IMR-90 (cell line): ENCODE measurements at regions not wholly inside any gene's neighbourhood (a gene's known extent, or its start where the extent isn't known, plus 50 kb on each side); places are given as distances from the start of the nearest gene placed in this dataset.

ENCODE experiments used
- ATAC-seq: fragments of 200-7000 bp; cut with Tn5 transposase; 2 replicates; pipeline ENCODE4 v1.9.1; 2020; ENCODE audit warnings: low read depth, mild to moderate bottlenecking, moderate library complexity
- BruUV-seq: library from RNA; stranded (reverse); fragments of 400-500 nt; replicated peaks from 2 replicates; lab custom pipeline; 2021; lab: Mats Ljungman, UMichigan
- CTCF ChIA-PET: fragments of 300-600 bp; formaldehyde crosslinking; extraction: SDS; loops from one replicate; lab custom pipeline; 2021; ENCODE audit warnings: antibody characterized with exemption; lab: Yijun Ruan, JAX
- POLR2A ChIA-PET: fragments of 300-600 bp; sonication (Branson Sonifier 250); formaldehyde crosslinking; loops from one replicate; lab custom pipeline; 2022; ENCODE audit warnings: antibody characterized with exemption; ENCODE audit not compliant: unreplicated experiment; lab: Charles Lee
- DNase-seq: peaks from one replicate; pipeline ENCODE4 v3.0.0; 2013
- H2AFZ ChIP-seq: replicated peaks from 2 replicates; pipeline ENCODE3; 2013; ENCODE audit warnings: low read length, mild to moderate bottlenecking; ENCODE audit not compliant: poor library complexity
- H2AK5ac ChIP-seq: 2 replicates; pipeline ENCODE4 v1.6.1; 2013; ENCODE audit warnings: low read depth, low read length, inconsistent platforms
- H2AK9ac ChIP-seq: replicated peaks from 2 replicates; pipeline ENCODE3; 2013; ENCODE audit warnings: mild to moderate bottlenecking, low read depth, low read length, moderate library complexity; ENCODE audit not compliant: poor library complexity
- H2BK120ac ChIP-seq: 2 replicates; pipeline ENCODE4 v1.6.1; 2013; ENCODE audit warnings: low read depth, low read length, inconsistent platforms
- H2BK15ac ChIP-seq: 3 replicates; pipeline ENCODE4 v1.6.1; 2013; ENCODE audit warnings: low read depth, low read length, inconsistent platforms
- H2BK20ac ChIP-seq: 2 replicates; pipeline ENCODE4 v1.6.1; 2013; ENCODE audit warnings: low read depth, mild to moderate bottlenecking, inconsistent platforms, low read length, moderate library complexity
- H2BK5ac ChIP-seq: 2 replicates; pipeline ENCODE4 v1.6.1; 2013; ENCODE audit warnings: mild to moderate bottlenecking, low read depth, low read length, inconsistent platforms; ENCODE audit not compliant: poor library complexity, severe bottlenecking
- H3K14ac ChIP-seq: replicated peaks from 2 replicates; pipeline ENCODE4 v1.6.1; 2013; ENCODE audit warnings: low read depth, low read length, inconsistent platforms
- H3K18ac ChIP-seq: 2 replicates; pipeline ENCODE4 v1.6.1; 2013; ENCODE audit warnings: low read depth, low read length, control low read depth
- H3K23ac ChIP-seq: 2 replicates; pipeline ENCODE4 v1.6.1; 2013; ENCODE audit warnings: low read depth, low read length, inconsistent platforms
- H3K27ac ChIP-seq: 2 replicates; pipeline ENCODE4 v1.5.1; 2013; ENCODE audit warnings: mild to moderate bottlenecking, control low read depth, low read length; ENCODE audit not compliant: insufficient read depth
- H3K27me3 ChIP-seq: 2 replicates; pipeline ENCODE4 v1.6.1; 2013; ENCODE audit warnings: low read length; ENCODE audit not compliant: control insufficient read depth, insufficient read depth
- H3K36me3 ChIP-seq: 2 replicates; pipeline ENCODE4 v1.6.1; 2013; ENCODE audit warnings: low read length, mixed read lengths; ENCODE audit not compliant: control insufficient read depth, insufficient read depth
- H3K4ac ChIP-seq: 2 replicates; pipeline ENCODE4 v1.6.1; 2013; ENCODE audit warnings: low read depth, low read length, inconsistent platforms
- H3K4me1 ChIP-seq: 2 replicates; pipeline ENCODE4 v1.6.1; 2013; ENCODE audit warnings: low read length, mixed read lengths; ENCODE audit not compliant: control insufficient read depth, insufficient read depth
- H3K4me2 ChIP-seq: 2 replicates; pipeline ENCODE4 v1.6.1; 2013; ENCODE audit warnings: low read depth, mild to moderate bottlenecking, control low read depth, low read length, moderate library complexity
- H3K4me3 ChIP-seq: 2 replicates; pipeline ENCODE4 v1.5.1; 2013; ENCODE audit warnings: low read depth, mild to moderate bottlenecking, control low read depth, low read length, moderate library complexity; ENCODE audit not compliant: insufficient read depth
- H3K56ac ChIP-seq: 2 replicates; pipeline ENCODE4 v1.6.1; 2013; ENCODE audit warnings: low read length, inconsistent platforms; ENCODE audit not compliant: insufficient read depth; ENCODE audit errors: extremely low read depth
- H3K79me1 ChIP-seq, 2 experiments: 2 replicates each; pipeline ENCODE4 v1.6.1; 2013; ENCODE audit warnings: low read length in 2 of 2, inconsistent platforms in 1 of 2, low read depth in 1 of 2
- H3K9ac ChIP-seq: 2 replicates; pipeline ENCODE4 v1.6.1; 2013; ENCODE audit warnings: low read depth, low read length, control low read depth
- H3K9me1 ChIP-seq: 2 replicates; pipeline ENCODE4 v1.6.1; 2013; ENCODE audit warnings: low read length, inconsistent platforms; ENCODE audit not compliant: insufficient read depth
- H3K9me3 ChIP-seq: 2 replicates; pipeline ENCODE4 v1.6.1; 2013; ENCODE audit warnings: low read length; ENCODE audit not compliant: control insufficient read depth, insufficient read depth
- H4K20me1 ChIP-seq: 2 replicates; pipeline ENCODE4 v1.6.1; 2013; ENCODE audit warnings: low read length, inconsistent platforms; ENCODE audit not compliant: insufficient read depth
- H4K5ac ChIP-seq: 2 replicates; pipeline ENCODE4 v1.6.1; 2013; ENCODE audit warnings: mild to moderate bottlenecking, low read depth, low read length, control low read depth
- H4K8ac ChIP-seq, 2 experiments: 2 replicates each; pipeline ENCODE4 v1.6.1; 2013; ENCODE audit warnings: low read depth in 2 of 2, low read length in 2 of 2, control low read depth in 1 of 2, inconsistent platforms in 1 of 2
- H4K91ac ChIP-seq: 2 replicates; pipeline ENCODE4 v1.6.1; 2013; ENCODE audit warnings: low read depth, low read length, inconsistent platforms; ENCODE audit not compliant: insufficient read depth
- MAZ ChIP-seq: IDR thresholded peaks from 2 replicates; pipeline ENCODE4 v1.6.1; 2012; ENCODE audit warnings: low read depth, mild to moderate bottlenecking, low read length, improper control_type of control experiment, moderate library complexity, borderline replicate concordance
- NFE2L2 ChIP-seq: fragments of 150-350 bp; IDR thresholded peaks from 2 replicates; pipeline ENCODE4 v1.6.1; 2016; ENCODE audit warnings: low read depth, mild to moderate bottlenecking, low read length
- WGBS, 2 experiments: methylation state at CpG; one replicate each; pipeline versions ENCODE4 v1.1.5 to v1.1.7; 2013; ENCODE audit warnings: missing lambda C conversion rate in 2 of 2; ENCODE audit not compliant: insufficient read length in 1 of 2; ENCODE audit errors: extremely low coverage in 2 of 2; 5-methylcytosine and 5-hydroxymethylcytosine counted together
- dilution Hi-C: fragments of 300-500 bp; cut with HindIII; formaldehyde crosslinking; loops from one replicate; pipeline ENCODE4 v1.14.3; 2018; ENCODE audit warnings: low sequenced_read_pairs; ENCODE audit not compliant: unreplicated experiment
- in situ Hi-C: fragments of 300-500 bp; cut with MboI; formaldehyde crosslinking; loops from 3 replicates; pipeline ENCODE4 v1.14.3; 2019; ENCODE audit warnings: low sequenced_read_pairs, inconsistent platforms, mixed read lengths
- intact Hi-C: fragments of 100-400 bp; cut with micrococcal nuclease; formaldehyde crosslinking; loops from 2 replicates; pipeline ENCODE4 v1.10.0; 2022
- TF ChIP-seq, protein P1 (sequence below): conservative IDR thresholded peaks from 2 replicates; pipeline ENCODE4 v1.5.1; 2012; ENCODE audit warnings: mild to moderate bottlenecking, low read depth, low read length, improper control_type of control experiment

DNA sequence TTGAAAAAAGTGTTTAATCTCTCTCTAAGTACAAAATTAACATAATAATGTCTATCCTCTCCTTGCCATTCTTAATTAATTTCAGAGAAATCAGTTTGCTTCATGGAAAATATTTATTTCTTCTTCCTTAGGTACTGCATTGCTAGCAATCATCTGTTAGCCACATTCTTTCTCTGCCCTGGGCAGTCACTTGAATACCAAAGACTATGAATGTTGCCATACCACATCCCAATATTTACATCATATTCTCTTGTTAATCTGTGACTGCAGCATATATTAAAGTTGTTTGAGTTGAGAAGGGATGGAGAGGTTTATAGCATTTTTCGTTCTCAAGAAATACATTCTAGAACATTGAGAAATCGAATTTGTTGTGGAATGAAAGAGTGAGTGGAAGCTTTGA lies 672.8 kb downstream of the PCDH7 start:
- no peak overlapping the region for H2BK5ac ChIP-seq
- in situ Hi-C loops = no loop called here
- H2AK9ac ChIP-seq = no peak overlapping the region
- H3K36me3 ChIP-seq = no peaks in the 10 kb centered on the region
- no peak overlapping the region for H2BK20ac ChIP-seq
- no peak overlapping the region for H3K18ac ChIP-seq
- H3K4ac ChIP-seq = no peak overlapping the region
- no peaks in the 10 kb centered on the region for H3K79me1 ChIP-seq
- no peak overlapping the region for H3K4me3 ChIP-seq
- no peaks in the 10 kb centered on the region for H4K20me1 ChIP-seq
- no peak overlapping the region for H2AK5ac ChIP-seq
- WGBS, 2 experiments = no CpG with 5 or more reads among the region's 2 CpGs
- H3K9ac ChIP-seq = no peak overlapping the region
- H3K14ac ChIP-seq = no peak overlapping the region
- CTCF ChIA-PET = no interaction called here
- dilution Hi-C loops = no loop called here
- H4K5ac ChIP-seq = no peak overlapping the region
- no peak overlapping the region for H3K4me2 ChIP-seq
- DNase-seq (no peak), ATAC-seq (no peak)
- H3K9me1 ChIP-seq = no peaks in the 10 kb centered on the region
- no peak overlapping the region for H3K27ac ChIP-seq
- H3K9me3 ChIP-seq = no peaks in the 10 kb centered on the region
- no peaks in the 10 kb centered on the region for H3K27me3 ChIP-seq
- no peak overlapping the region for H4K91ac ChIP-seq
- H3K56ac ChIP-seq = no peak overlapping the region
- H2BK15ac ChIP-seq = no peak overlapping the region
- TF ChIP-seq, protein P1, sequence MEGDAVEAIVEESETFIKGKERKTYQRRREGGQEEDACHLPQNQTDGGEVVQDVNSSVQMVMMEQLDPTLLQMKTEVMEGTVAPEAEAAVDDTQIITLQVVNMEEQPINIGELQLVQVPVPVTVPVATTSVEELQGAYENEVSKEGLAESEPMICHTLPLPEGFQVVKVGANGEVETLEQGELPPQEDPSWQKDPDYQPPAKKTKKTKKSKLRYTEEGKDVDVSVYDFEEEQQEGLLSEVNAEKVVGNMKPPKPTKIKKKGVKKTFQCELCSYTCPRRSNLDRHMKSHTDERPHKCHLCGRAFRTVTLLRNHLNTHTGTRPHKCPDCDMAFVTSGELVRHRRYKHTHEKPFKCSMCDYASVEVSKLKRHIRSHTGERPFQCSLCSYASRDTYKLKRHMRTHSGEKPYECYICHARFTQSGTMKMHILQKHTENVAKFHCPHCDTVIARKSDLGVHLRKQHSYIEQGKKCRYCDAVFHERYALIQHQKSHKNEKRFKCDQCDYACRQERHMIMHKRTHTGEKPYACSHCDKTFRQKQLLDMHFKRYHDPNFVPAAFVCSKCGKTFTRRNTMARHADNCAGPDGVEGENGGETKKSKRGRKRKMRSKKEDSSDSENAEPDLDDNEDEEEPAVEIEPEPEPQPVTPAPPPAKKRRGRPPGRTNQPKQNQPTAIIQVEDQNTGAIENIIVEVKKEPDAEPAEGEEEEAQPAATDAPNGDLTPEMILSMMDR = no peak
- TF ChIP-seq NFE2L2 (no peak), MAZ (no peak)
- H2BK120ac ChIP-seq = no peak overlapping the region
- BruUV-seq = no TSS peak
- POLR2A ChIA-PET = no interaction called here
- no peak overlapping the region for H3K23ac ChIP-seq
- intact Hi-C loops = no loop called here
- H2AFZ ChIP-seq = no peak overlapping the region
- no peak overlapping the region for H4K8ac ChIP-seq
- no peaks in the 10 kb centered on the region for H3K4me1 ChIP-seq
